ENCODE measurements at regions not wholly inside any gene's neighbourhood (a gene's known extent, or its start where the extent isn't known, plus 50 kb on each side); places are given as distances from the start of the nearest gene placed in this dataset.

- TF ChIP-seq CTCF (conservative IDR thresholded peaks at IDR 0.05) (no peak), ZFX (IDR thresholded peaks at IDR 0.05) (no peak)
These were observed 605.8 kb upstream of the GOT2 start for GRCh38 chr16:59339871-59340270.
